K562 (cell line): ENCODE measurements at regions not wholly inside any gene's neighbourhood (a gene's known extent, or its start where the extent isn't known, plus 50 kb on each side); places are given as distances from the start of the nearest gene placed in this dataset.

ENCODE experiments used
- ATAC-seq: fragments of 200-7000 bp; cut with Tn5 transposase; 3 replicates; pipeline ENCODE4 v1.9.1; 2020; ENCODE audit warnings: moderate library complexity
- BruUV-seq: library from RNA; stranded (reverse); fragments of 400-500 nt; replicated peaks from 2 replicates; lab custom pipeline; 2021; lab: Mats Ljungman, UMichigan
- CTCF ChIA-PET: fragments of 300-600 bp; formaldehyde crosslinking; extraction: SDS; loops from one replicate; lab custom pipeline; 2021; ENCODE audit warnings: low intra/inter-chr PET ratio; lab: Yijun Ruan, JAX
- POLR2A ChIA-PET: fragments of 300-600, 350-650 bp; sonication (Branson Sonifier 250); formaldehyde crosslinking; extraction: SDS; loops from one replicate; lab custom pipeline; 2021; ENCODE audit warnings: antibody characterized with exemption, inconsistent platforms; lab: Yijun Ruan, JAX
- DNase-seq, 4 experiments: peaks; one replicate each; pipeline versions ENCODE4 v3.0.0 to v3.0.0-alpha.2; 2011 to 2018; ENCODE audit warnings: low spot score in 3 of 4, mixed read lengths in 3 of 4; ENCODE audit errors: extremely low read depth in 1 of 4
- FAIRE-seq: peaks from 2 replicates; lab custom pipeline; 2011; peaks lifted over from hg19 to GRCh38; lab: Jason Lieb, UNC
- H2AFZ ChIP-seq: 2 replicates; pipeline ENCODE4 v1.6.0; 2011; ENCODE audit warnings: low read depth, low read length, control low read depth, inconsistent platforms
- H3K27ac ChIP-seq: fragments of 200-600 bp; 3 replicates; pipeline ENCODE4 v1.8.0; 2011; ENCODE audit warnings: low read depth, mild to moderate bottlenecking, control low read depth, inconsistent platforms, low read length, moderate library complexity, mixed read lengths; ENCODE audit errors: extremely low read depth
- H3K27me3 ChIP-seq, 2 experiments: fragments of 300-600 bp in 1 of 2; 2 replicates in 1 of 2; 3 replicates in 1 of 2; pipeline versions ENCODE4 v1.6.0 to v1.8.0; 2011; ENCODE audit warnings: inconsistent platforms in 2 of 2, low read length in 2 of 2, mild to moderate bottlenecking in 1 of 2, mixed read lengths in 1 of 2, moderate library complexity in 1 of 2; ENCODE audit not compliant: control insufficient read depth in 2 of 2, insufficient read depth in 2 of 2
- H3K36me3 ChIP-seq: fragments of 300-600 bp; 3 replicates; pipeline ENCODE4 v1.8.0; 2011; ENCODE audit warnings: mild to moderate bottlenecking, low read length, inconsistent platforms; ENCODE audit not compliant: control insufficient read depth, insufficient read depth
- H3K4me1 ChIP-seq, 2 experiments: fragments of 200-600 bp in 1 of 2; replicated peaks in 1 of 2; 2 replicates in 1 of 2; 3 replicates in 1 of 2; pipeline versions ENCODE4 v1.5.1 to v1.8.0; 2011; ENCODE audit warnings: inconsistent platforms in 2 of 2, low read length in 2 of 2, mild to moderate bottlenecking in 1 of 2, mixed read lengths in 1 of 2, moderate library complexity in 1 of 2; ENCODE audit not compliant: control insufficient read depth in 2 of 2, insufficient read depth in 2 of 2
- H3K4me2 ChIP-seq: 2 replicates; pipeline ENCODE4 v1.6.1; 2011; ENCODE audit warnings: low read length, control low read depth, inconsistent platforms, mixed read lengths; ENCODE audit not compliant: insufficient read depth
- H3K4me3 ChIP-seq: fragments of 200-600 bp; sonication (generic), shearing (Covaris generic); 2 replicates; pipeline ENCODE4 v1.5.1; 2016; ENCODE audit warnings: control low read depth, inconsistent platforms
- H3K79me2 ChIP-seq: fragments of 200-600 bp; 3 replicates; pipeline ENCODE4 v1.8.0; 2011; ENCODE audit warnings: low read length, inconsistent platforms; ENCODE audit not compliant: control insufficient read depth, insufficient read depth
- H3K9ac ChIP-seq, 2 experiments: 2 replicates each; pipeline versions ENCODE4 v1.6.0 to v1.6.1; 2011; ENCODE audit warnings: low read depth in 2 of 2, low read length in 2 of 2, control low read depth in 1 of 2, inconsistent platforms in 1 of 2, mild to moderate bottlenecking in 1 of 2, mixed read lengths in 1 of 2; ENCODE audit not compliant: insufficient read depth in 1 of 2
- H3K9me1 ChIP-seq: one replicate; pipeline ENCODE4 v1.6.0; 2011; ENCODE audit warnings: inconsistent platforms, mild to moderate bottlenecking, low read length, moderate library complexity; ENCODE audit not compliant: control insufficient read depth, insufficient read depth
- H3K9me3 ChIP-seq: replicated peaks from 2 replicates; pipeline ENCODE4 v1.5.1; 2011; ENCODE audit warnings: low read depth, low read length, inconsistent platforms; ENCODE audit not compliant: control insufficient read depth, insufficient read depth
- H4K20me1 ChIP-seq: replicated peaks from 2 replicates; pipeline ENCODE4 v1.6.1; 2011; ENCODE audit warnings: low read length, inconsistent platforms, mixed read lengths; ENCODE audit not compliant: control insufficient read depth, insufficient read depth
- BCL6 ChIP-seq: fragments of 250-450 bp; sonication (Bioruptor Pico); IDR thresholded peaks from 2 replicates; pipeline ENCODE4 v1.4.0; 2020
- CBX2 ChIP-seq: fragments of 200-600 bp; sonication (generic); IDR thresholded peaks from one replicate; pipeline ENCODE4 v1.6.1; 2012; ENCODE audit warnings: mild to moderate bottlenecking, low read length, inconsistent platforms; ENCODE audit not compliant: insufficient read depth, poor library complexity, severe bottlenecking
- CHD2 ChIP-seq: IDR thresholded peaks from 2 replicates; pipeline ENCODE4 v1.6.1; 2011; ENCODE audit warnings: low read depth, low read length
- CREB3 ChIP-seq: fragments of 450-650 bp; conservative IDR thresholded peaks from 2 replicates; pipeline ENCODE4 v1.6.1; 2016; ENCODE audit warnings: missing genetic modification characterization, low read depth, mild to moderate bottlenecking, missing compliant biosample characterization, moderate library complexity
- HDGF ChIP-seq: fragments of 450-650 bp; IDR thresholded peaks from 2 replicates; pipeline ENCODE4 v1.6.1; 2016
- HIVEP1 ChIP-seq: fragments of 250-450 bp; sonication (Bioruptor Pico); IDR thresholded peaks from 2 replicates; pipeline ENCODE4 v1.4.0; 2020; ENCODE audit warnings: mild to moderate bottlenecking
- HNRNPLL ChIP-seq: fragments of 200-400 bp; formaldehyde crosslinking; IDR thresholded peaks from 2 replicates; pipeline ENCODE4 v1.6.1; 2017; ENCODE audit warnings: low read length, low read depth, mild to moderate bottlenecking; ENCODE audit not compliant: poor library complexity, severe bottlenecking
- MAFG ChIP-seq: fragments of 450-650 bp; conservative IDR thresholded peaks from 2 replicates; pipeline ENCODE4 v1.6.1; 2016; ENCODE audit warnings: missing genetic modification characterization, missing compliant biosample characterization
- NFATC3 ChIP-seq: fragments of 450-650 bp; IDR thresholded peaks from 2 replicates; pipeline ENCODE4 v1.6.1; 2017; ENCODE audit warnings: mild to moderate bottlenecking
- ZC3H8 ChIP-seq: fragments of 450-650 bp; IDR thresholded peaks from 2 replicates; pipeline ENCODE4 v1.6.1; 2017
- ZNF589 ChIP-seq: fragments of 200-800 bp; sonication (Bioruptor generic); IDR thresholded peaks from 2 replicates; pipeline ENCODE4 v1.6.1; 2016; ENCODE audit warnings: low read depth, missing genetic modification characterization, missing compliant biosample characterization
- ZNF76 ChIP-seq: fragments of 250-450 bp; sonication (Bioruptor Pico); IDR thresholded peaks from 2 replicates; pipeline ENCODE4 v1.4.0; 2020; ENCODE audit warnings: mild to moderate bottlenecking, moderate library complexity, borderline replicate concordance
- WGBS: fragments of 100-300 bp; shearing (Covaris generic); methylation state at CpG from one replicate; pipeline ENCODE4 v1.1.6; 2016; ENCODE audit warnings: low coverage, mixed read lengths; ENCODE audit not compliant: insufficient coverage; ENCODE audit errors: missing lambda C conversion rate; 5-methylcytosine and 5-hydroxymethylcytosine counted together
- in situ Hi-C: fragments of 300-500 bp; cut with MboI; formaldehyde crosslinking; loops from 4 replicates; pipeline ENCODE4 v1.15.0; 2018; ENCODE audit warnings: inconsistent platforms, mixed read lengths
- intact Hi-C: fragments of 100-400 bp; cut with micrococcal nuclease; formaldehyde crosslinking; loops from 2 replicates; pipeline ENCODE4 v1.14.2; 2022
- TF ChIP-seq, protein P1 (sequence below): sonication (generic); formaldehyde crosslinking; IDR thresholded peaks from 2 replicates; pipeline ENCODE4 v1.8.1; 2023; ENCODE audit warnings: mild to moderate bottlenecking, missing genetic modification reagents
- TF ChIP-seq, protein P2 (sequence below): sonication (generic); formaldehyde crosslinking; IDR thresholded peaks from 2 replicates; pipeline ENCODE4 v1.8.0; 2022; ENCODE audit warnings: mild to moderate bottlenecking, missing genetic modification reagents
- TF ChIP-seq, protein P3 (sequence below): fragments of 250-450 bp; sonication (Bioruptor Pico); IDR thresholded peaks from 2 replicates; pipeline ENCODE4 v1.5.0; 2021

GRCh38 chr4:32607978-32608377 is 1887.8 kb downstream of the PCDH7 start:
- WGBS, result 0% methylated on average over 1 of the region's 1 CpG

More at GRCh38 chr4:32607978-32608377, 1887.8 kb downstream of the PCDH7 start:
- Histone ChIP-seq H3K4me3 (no peak overlapping the region), H2AFZ (no peak overlapping the region), H3K9ac (no peak overlapping the region), H3K4me2 (no peak overlapping the region), H4K20me1 (no peaks in the 10 kb centered on the region), H3K36me3 (no peaks in the 10 kb centered on the region), H3K4me1 (no peaks in the 10 kb centered on the region), H3K9me1 (no peaks in the 10 kb centered on the region), H3K9me3 (no peaks in the 10 kb centered on the region), H3K27me3 (no peaks in the 10 kb centered on the region), H3K79me2 (no peaks in the 10 kb centered on the region), H3K27ac (no peak overlapping the region)
- ATAC-seq (no peak), DNase-seq (no peak), FAIRE-seq (no peak)
- CTCF ChIA-PET, result no interaction called here
- POLR2A ChIA-PET, result no interaction called here
- in situ Hi-C loops, result no loop called here
- no peak for TF ChIP-seq CREB3 (tag)
- TF ChIP-seq CBX2, result no peak
- TF ChIP-seq, protein P1, sequence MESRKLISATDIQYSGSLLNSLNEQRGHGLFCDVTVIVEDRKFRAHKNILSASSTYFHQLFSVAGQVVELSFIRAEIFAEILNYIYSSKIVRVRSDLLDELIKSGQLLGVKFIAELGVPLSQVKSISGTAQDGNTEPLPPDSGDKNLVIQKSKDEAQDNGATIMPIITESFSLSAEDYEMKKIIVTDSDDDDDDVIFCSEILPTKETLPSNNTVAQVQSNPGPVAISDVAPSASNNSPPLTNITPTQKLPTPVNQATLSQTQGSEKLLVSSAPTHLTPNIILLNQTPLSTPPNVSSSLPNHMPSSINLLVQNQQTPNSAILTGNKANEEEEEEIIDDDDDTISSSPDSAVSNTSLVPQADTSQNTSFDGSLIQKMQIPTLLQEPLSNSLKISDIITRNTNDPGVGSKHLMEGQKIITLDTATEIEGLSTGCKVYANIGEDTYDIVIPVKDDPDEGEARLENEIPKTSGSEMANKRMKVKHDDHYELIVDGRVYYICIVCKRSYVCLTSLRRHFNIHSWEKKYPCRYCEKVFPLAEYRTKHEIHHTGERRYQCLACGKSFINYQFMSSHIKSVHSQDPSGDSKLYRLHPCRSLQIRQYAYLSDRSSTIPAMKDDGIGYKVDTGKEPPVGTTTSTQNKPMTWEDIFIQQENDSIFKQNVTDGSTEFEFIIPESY (CRISPR knock-in tag), result no peak
- TF ChIP-seq ZNF589 (CRISPR knock-in tag), result no peak
- no peak for TF ChIP-seq ZNF76
- no peak for TF ChIP-seq HNRNPLL
- no peak for TF ChIP-seq NFATC3
- TF ChIP-seq, protein P2, sequence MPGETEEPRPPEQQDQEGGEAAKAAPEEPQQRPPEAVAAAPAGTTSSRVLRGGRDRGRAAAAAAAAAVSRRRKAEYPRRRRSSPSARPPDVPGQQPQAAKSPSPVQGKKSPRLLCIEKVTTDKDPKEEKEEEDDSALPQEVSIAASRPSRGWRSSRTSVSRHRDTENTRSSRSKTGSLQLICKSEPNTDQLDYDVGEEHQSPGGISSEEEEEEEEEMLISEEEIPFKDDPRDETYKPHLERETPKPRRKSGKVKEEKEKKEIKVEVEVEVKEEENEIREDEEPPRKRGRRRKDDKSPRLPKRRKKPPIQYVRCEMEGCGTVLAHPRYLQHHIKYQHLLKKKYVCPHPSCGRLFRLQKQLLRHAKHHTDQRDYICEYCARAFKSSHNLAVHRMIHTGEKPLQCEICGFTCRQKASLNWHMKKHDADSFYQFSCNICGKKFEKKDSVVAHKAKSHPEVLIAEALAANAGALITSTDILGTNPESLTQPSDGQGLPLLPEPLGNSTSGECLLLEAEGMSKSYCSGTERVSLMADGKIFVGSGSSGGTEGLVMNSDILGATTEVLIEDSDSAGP (CRISPR knock-in tag), result no peak
- no peak for TF ChIP-seq MAFG (tag)
- TF ChIP-seq, protein P3, sequence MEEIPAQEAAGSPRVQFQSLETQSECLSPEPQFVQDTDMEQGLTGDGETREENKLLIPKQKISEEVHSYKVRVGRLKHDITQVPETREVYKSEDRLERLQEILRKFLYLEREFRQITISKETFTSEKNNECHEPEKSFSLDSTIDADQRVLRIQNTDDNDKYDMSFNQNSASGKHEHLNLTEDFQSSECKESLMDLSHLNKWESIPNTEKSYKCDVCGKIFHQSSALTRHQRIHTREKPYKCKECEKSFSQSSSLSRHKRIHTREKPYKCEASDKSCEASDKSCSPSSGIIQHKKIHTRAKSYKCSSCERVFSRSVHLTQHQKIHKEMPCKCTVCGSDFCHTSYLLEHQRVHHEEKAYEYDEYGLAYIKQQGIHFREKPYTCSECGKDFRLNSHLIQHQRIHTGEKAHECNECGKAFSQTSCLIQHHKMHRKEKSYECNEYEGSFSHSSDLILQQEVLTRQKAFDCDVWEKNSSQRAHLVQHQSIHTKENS (CRISPR knock-in tag), result no peak
- TF ChIP-seq CHD2, result no peak
- TF ChIP-seq HDGF, result no peak
- TF ChIP-seq BCL6 (CRISPR knock-in tag), result no peak
- no peak for TF ChIP-seq HIVEP1 (CRISPR knock-in tag)
- no peak for TF ChIP-seq ZC3H8
- BruUV-seq, result no TSS peak
- intact Hi-C loops, result no loop called here
